ENCODE measurements at regions not wholly inside any gene's neighbourhood (a gene's known extent, or its start where the extent isn't known, plus 50 kb on each side); places are given as distances from the start of the nearest gene placed in this dataset.
"Not testable (repeated sequence)": the region's sequence is repeated elsewhere in the genome, so short reads cannot be mapped to it uniquely, and the experiment has no call there.

GRCh38 chr3:145359040-145359439 lies 801.9 kb downstream of the PLOD2 start:
- no peak for DNase-seq

DNA sequence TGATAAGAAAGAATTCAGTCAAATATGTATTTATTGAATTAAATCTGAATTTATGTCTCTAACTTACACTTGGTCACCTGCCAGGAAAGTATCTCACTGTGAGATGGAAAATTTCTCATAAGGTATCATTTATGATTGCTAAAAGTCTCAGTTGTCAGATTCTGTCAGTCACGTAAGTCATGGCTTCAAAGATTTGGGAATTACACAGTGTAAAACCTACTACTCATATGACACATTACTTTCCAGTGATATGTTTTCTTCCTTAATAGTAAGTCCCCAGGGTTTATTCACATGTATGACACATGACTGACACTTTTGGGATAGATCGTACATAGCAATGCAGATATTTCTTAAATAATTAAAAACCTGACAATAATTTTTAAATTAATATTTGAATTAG lies 792.2 kb downstream of the PLOD2 start:
- DNase-seq: no peak

DNA sequence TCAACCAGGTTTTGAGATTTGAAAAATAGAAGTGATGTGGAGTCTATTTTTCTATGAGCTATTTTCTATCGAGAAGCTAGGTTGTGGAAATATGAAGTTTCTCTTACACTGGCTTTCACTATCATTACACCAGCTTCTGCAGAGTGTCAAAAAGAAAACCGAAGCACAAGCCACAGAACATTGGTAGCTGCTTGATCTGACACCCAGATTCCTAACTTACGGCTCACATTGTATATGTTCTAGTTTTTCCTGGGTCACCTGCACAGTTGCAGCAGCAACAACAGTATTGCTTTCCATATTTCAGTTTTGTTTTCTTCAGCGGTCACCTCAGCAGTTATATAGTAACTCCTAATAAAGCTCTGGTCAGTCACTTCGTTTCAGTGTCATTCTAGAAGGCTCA lies 790.1 kb downstream of the PLOD2 start:
- DNase-seq: no peak

DNA sequence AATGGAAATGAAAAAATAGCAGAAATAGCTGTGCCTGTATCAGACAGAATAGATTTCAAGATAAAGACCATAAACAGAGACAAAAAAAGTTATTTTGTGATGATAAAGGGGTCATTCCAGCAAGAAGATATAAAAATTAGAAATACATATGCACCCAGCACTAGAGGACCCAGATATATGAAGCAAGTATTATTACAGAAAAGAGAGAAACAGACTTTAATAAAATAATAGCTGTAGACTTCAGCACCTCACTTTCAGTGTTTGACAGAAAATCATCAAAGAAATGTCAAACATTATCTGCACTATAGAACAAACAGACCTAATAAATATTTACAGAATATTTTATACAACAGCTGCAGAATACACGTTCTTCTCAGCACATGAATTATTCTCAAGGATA lies 783.7 kb downstream of the PLOD2 start:
- DNase-seq: no peak

GRCh38 chr3:145383416-145383815 lies 777.6 kb downstream of the PLOD2 start:
- no peak for DNase-seq

GRCh38 chr3:145384307-145384706 lies 776.7 kb downstream of the PLOD2 start:
- DNase-seq: no peak

GRCh38 chr3:145387211-145387610 lies 773.8 kb downstream of the PLOD2 start:
- no peak for DNase-seq

- DNase-seq: no peak
These were observed 765.6 kb downstream of the PLOD2 start for GRCh38 chr3:145395421-145395820.

GRCh38 chr3:145411605-145412004 lies 749.4 kb downstream of the PLOD2 start:
- no peak for DNase-seq

DNA sequence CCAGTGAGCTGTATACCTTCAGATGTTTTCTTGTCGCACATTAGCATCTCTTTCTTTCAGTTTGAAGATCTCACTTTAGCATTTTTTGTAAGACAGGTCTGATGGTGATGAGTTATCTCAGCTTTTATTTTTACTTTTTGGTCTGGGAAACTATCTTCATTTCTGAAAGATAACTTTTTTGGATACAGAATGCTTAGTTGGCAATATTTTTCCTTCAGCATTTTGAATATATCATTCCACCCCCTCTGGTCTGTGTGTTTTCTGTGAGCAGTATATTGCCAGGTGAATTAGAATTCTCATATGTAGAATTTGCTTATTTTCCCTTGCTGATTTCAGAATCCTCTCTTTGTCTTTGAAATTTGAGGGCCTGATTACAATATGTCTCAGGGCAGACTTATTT lies 743.3 kb downstream of the PLOD2 start:
- DNase-seq: no peak

- DNase-seq: no peak
These were observed 738.4 kb downstream of the PLOD2 start for GRCh38 chr3:145422556-145422955.

DNA sequence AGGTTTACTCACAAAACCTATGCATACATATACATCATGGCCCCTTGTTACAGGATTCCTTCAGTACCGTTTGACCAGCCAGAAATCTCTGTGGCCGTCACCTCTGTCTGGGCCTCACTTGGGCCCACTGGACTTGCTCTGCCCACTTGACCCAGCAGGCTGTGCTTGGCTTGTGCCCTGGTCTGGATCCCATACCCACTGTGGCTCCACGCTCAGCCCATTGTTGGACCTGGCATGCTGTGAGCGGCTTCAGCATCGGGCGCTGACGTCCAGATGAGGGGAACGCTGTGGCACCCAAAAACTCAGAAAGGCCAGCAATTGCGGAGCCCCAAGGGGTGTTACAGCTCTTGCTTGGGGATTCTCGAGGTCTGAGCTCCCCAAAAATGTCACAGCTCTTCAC lies 733.6 kb downstream of the PLOD2 start:
- no peak for DNase-seq

GRCh38 chr3:145429546-145429945 lies 731.4 kb downstream of the PLOD2 start:
- DNase-seq: no peak

DNA sequence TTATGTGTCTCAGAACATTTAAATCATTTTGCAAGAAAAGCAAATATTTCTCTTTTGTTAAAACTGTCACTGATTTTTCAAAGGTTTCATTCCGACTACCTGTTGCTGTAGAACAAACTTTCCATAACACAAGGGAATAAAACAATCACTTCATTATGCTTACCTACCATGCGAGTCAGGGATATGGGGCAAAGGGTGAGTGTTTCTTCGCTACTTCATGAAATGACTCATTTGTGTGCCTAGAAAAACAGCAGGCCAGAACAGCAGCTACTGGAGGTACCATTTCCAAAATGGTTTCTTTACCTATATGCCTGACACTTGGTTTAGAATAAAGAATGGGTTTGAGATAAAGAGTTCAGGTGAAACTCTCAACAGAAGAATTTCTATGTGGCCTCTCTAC lies 712.5 kb downstream of the PLOD2 start:
- DNase-seq: no peak

DNA sequence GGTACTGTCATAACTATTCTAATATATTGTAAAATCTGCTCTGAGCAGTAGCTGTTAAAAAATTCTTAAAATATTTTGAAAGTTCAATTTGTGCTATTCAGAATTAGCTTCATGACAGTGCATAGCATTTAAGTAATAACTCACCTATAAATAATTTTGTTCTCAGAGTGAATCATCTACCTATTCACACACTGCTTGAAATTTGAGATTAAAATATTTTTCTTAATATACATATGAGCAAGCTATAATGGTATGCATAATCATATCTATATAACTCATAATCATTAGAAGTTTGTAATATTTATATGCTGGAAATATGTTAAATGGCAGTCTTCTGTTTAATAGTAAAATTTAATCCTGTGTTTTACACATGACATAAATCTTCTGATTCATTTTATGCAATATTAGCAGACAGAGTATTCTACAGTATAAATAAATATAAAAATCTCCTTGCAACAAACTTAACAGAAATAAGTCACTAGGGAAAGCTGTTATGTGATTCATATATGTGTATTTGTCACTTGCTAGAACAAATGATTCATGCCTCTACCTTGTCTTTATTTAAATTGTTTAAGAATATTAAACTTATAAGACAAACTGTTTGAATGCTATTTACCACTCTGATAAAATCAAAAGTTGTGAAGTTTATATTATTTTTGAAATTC lies 710.8 kb downstream of the PLOD2 start:
- no peak for DNase-seq

DNA sequence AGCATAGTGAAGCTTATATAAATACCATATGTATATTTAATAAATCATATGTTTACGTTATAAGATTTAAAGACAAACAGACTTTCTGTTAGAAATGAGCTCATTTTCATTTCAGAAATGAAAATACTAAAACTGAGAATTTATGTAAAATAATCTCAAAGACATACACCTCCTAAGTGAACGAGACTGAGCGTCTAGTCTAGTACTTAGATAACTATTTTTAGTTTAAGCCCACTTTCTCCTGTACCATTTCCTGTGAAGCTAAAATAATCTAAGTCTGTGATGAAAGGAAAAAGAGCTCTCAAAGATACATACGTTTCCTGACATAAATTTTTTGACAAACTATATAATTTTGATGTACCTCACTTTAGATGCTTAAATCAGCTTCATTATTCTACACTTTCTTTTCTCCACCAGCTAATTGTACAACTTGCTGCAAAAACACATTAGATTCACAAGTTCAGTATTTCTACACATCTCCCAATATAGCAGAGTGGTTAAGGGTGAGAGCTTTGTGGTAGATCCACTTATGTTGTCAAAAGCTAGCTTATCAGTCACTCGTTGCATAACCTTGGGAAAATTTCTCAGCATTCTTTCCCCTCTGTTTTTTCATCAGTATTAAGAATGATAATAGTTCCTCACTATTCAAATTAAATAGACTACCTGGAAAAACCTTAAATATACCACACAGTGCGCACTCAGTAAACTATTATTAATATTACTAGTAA lies 703.0 kb downstream of the PLOD2 start:
- no peak for DNase-seq

- not testable (repeated sequence) for DNase-seq
These were observed 701.3 kb downstream of the PLOD2 start for GRCh38 chr3:145459681-145460080.

DNA sequence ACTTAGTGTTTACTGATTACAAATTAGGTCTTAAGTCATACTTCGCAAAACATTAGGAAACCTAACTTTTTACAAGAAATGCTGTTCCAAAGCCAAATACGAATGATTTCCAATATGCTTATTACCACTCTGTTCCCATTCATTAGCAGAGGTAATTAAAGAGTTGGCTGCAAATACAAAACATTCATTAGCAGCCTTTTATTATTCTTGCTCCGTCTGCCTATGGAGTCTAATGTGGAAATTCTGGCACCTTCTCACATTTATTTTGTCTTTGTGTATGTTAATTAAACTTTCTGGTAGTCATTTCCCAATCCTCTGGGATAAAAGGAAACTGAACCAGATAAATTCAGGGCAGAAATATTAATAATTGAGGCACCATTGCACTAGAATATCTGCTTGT lies 689.0 kb downstream of the PLOD2 start:
- no peak for DNase-seq

DNA sequence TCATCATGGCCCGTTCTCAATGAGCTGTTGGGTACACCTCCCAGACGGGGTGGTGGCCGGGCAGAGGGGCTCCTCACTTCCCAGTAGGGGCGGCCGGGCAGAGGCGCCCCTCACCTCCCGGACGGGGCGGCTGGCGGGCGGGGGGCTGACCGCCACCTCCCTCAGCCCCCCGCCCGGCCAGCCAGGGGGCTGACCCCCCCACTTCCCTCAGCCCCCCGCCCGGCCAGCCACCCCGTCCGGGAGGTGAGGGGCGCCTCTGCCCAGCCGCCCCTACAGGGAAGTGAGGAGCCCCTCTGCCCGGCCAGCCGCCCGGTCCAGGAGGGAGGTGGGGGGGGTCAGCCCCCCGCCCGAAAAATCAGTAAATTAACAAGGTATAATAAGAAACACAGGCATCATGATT lies 678.2 kb downstream of the PLOD2 start:
- not testable (repeated sequence) for DNase-seq

- DNase-seq: no peak
These were observed 677.0 kb downstream of the PLOD2 start for GRCh38 chr3:145483992-145484391.

GRCh38 chr3:145489011-145489410 lies 672.0 kb downstream of the PLOD2 start:
- no peak for DNase-seq

DNA sequence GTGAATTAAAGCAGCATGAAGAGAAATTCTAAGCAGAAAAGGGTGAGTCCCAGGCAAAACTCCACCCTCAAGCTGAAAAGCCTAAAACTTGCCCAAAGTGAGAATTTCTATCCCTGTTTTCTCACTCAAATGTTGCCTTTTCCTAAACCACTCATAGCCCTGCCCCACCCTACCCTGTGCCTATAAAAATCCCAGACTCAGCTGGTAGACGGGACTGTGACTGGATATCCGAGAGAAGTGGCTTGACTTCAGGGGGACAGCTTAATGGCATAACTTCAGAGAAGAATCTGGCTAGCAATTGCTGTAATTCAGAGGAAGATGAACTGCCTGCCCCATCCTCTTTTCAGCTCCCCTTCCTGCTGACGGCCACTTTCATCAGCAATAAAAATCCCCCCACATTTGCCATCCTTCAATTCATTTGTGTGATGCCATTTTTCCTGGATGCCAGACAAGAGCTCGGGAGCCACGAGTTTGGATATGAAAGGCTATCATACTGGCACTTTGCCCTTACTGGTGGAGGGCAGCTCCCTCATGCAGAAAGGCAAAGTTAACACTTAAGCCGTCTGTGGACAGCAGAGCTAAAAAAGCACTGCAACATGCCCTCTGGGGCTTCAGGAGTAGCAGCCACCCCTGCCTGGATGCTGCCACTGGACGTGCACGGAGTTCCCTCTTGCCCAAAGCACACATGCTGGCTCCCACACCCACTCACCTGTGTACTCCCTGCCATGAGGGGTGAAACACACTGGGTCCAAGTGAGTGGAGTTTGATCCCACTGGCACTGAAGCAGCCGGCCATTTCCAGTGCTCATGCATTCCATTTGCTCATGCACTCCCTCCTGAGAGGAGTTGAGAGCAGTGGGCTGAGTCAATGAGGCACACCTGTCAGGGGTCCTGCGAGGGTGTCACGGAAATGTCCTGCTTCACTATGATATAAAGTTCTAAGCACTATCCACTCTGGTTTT lies 670.6 kb downstream of the PLOD2 start:
- DNase-seq: no peak

DNA sequence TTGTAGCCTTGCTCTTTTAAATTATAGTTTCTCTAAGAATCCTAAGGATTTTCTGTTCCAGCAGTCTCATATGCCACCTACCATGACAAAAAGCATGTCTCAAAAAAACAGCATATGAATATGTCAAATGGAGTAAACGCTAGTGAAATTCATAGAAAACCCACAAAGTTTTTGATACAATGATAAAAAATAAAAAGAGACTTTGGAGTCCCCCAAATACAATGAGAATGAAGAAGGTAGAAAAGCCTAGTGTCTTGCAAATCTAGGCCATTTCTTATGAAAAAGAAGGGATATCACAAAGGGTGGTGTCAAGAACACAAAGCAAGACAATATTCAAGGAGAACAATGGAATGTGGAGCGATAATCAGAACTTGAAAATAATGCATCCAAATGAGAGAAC lies 668.5 kb downstream of the PLOD2 start:
- DNase-seq: no peak

DNA sequence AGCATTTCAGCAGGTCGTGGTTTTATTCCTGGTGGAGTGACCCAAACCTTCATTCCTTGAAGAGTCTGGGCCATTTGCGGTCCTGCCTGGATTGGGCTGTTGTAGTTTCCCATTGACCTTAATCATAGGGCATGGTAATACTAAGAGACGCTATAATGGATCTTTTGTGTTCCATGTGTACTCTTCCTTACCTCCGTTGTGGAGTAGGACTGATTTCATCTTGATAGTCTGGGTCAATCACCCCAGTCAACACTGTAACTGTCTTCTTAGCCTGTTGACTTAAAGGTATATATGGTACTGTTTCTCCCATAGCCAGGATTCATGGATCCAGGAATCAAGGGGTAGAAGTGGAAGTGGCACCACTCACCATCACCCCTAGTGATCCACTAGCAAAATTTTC lies 643.6 kb downstream of the PLOD2 start:
- DNase-seq: not testable (repeated sequence)
